ENCODE measurements at regions not wholly inside any gene's neighbourhood (a gene's known extent, or its start where the extent isn't known, plus 50 kb on each side); places are given as distances from the start of the nearest gene placed in this dataset.

DNA sequence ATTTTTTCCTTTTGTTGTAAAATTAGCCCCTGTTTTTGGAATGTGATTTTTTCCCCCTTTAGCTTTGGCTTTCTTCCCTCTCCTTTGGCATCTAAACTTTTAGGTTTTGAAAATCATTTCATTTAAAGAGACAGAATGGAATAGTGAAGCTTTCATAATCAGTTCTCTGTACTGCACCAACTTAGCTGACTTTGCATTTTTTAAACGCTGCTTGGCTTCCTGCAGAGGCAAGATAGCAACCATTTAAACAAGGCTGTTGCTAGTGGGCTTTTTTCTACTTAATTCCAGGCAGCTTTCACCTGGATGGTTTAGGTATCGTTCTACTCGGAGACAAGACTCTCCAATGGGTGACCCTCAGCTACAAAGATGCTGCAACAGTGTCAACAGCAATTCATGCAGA lies 267.9 kb upstream of the PKDCC start:
- H3K4me3 Mint-ChIP-seq: no peak overlapping the region
- peaks cover 8% of the 10 kb centered on the region for H3K9me3 Mint-ChIP-seq
- Histone ChIP-seq H4K20me1 (ENCODE audit: low read depth) (no peaks in the 10 kb centered on the region), H3K4me1 (no peaks in the 10 kb centered on the region), H3K36me3 (no peaks in the 10 kb centered on the region), H3K27me3 (no peaks in the 10 kb centered on the region), H3K79me2 (ENCODE audit: low read depth) (no peaks in the 10 kb centered on the region), H3K9me3 (ENCODE audit: low read depth) (no peaks in the 10 kb centered on the region), H3K4me3 (no peak overlapping the region), H3F3A (ENCODE audit: low read depth) (no peaks in the 10 kb centered on the region), H3K9ac (no peak overlapping the region), H3K4me2 (no peak overlapping the region), H3K27ac (no peak overlapping the region), H2AFZ (replicated peaks) (no peak overlapping the region)
- H3K36me3 Mint-ChIP-seq: no peaks in the 10 kb centered on the region
- no peak for TF ChIP-seq EZH2phosphoT487 (IDR thresholded peaks at IDR 0.05)
- no peak for TF ChIP-seq EZH2 (IDR thresholded peaks at IDR 0.05)
- TF ChIP-seq, protein P1, sequence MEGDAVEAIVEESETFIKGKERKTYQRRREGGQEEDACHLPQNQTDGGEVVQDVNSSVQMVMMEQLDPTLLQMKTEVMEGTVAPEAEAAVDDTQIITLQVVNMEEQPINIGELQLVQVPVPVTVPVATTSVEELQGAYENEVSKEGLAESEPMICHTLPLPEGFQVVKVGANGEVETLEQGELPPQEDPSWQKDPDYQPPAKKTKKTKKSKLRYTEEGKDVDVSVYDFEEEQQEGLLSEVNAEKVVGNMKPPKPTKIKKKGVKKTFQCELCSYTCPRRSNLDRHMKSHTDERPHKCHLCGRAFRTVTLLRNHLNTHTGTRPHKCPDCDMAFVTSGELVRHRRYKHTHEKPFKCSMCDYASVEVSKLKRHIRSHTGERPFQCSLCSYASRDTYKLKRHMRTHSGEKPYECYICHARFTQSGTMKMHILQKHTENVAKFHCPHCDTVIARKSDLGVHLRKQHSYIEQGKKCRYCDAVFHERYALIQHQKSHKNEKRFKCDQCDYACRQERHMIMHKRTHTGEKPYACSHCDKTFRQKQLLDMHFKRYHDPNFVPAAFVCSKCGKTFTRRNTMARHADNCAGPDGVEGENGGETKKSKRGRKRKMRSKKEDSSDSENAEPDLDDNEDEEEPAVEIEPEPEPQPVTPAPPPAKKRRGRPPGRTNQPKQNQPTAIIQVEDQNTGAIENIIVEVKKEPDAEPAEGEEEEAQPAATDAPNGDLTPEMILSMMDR (IDR thresholded peaks at IDR 0.05): no peak
- no peaks in the 10 kb centered on the region for H3K27me3 Mint-ChIP-seq (ENCODE audit: insufficient read depth, low read depth)
- H3K4me1 Mint-ChIP-seq: peaks cover 24% of the 10 kb centered on the region
- no peak for DNase-seq (ENCODE audit: low spot score)
- peak overlapping the region; percentile 81 for H3K27ac Mint-ChIP-seq

DNA sequence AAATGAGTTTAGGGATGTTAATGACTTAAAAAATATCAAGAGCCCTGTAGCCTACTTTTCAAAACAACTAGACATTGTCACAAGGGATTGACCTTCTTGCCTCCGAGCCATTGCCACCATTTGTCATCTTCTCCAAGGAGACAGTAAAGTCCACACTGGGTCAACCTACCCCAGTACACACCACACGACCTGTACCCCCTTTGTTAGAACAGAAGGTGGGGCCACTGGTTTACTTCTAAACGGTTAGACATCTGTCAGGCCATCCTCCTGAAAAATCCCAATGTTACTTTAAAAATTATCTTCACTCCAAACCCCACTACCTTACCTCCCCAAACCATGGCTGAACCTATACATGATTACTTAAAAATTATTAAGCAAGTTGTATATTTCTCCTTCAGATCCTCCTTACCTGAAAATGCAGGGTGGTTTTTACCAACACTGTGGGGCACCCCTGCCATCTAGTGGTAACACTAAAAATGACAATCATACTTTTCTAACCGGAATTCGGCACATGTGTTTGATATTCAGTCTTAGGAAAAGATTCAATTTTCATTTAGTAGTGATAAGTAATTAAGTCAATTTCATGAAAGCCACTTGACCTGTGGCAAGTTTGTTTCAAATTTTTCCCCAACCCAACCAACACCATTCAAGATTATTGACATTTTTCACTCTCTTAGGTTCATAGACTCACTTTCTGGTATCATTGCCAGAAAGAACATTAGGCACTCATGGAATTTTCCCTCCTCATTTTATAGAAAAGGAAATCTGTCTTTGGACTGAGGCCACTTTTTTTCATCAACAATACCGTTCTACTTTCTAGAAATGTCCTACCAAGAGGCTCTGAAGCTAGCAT lies 265.3 kb upstream of the PKDCC start:
- Histone ChIP-seq H4K20me1 (ENCODE audit: low read depth) (no peaks in the 10 kb centered on the region), H3F3A (ENCODE audit: low read depth) (no peaks in the 10 kb centered on the region), H3K9ac (no peak overlapping the region), H3K27ac (no peak overlapping the region), H3K4me3 (no peak overlapping the region), H3K9me3 (ENCODE audit: low read depth) (no peaks in the 10 kb centered on the region), H3K27me3 (no peaks in the 10 kb centered on the region), H2AFZ (replicated peaks) (no peak overlapping the region), H3K79me2 (ENCODE audit: low read depth) (no peaks in the 10 kb centered on the region), H3K36me3 (no peaks in the 10 kb centered on the region), H3K4me1 (no peaks in the 10 kb centered on the region), H3K4me2 (no peak overlapping the region)
- Mint-ChIP-seq H3K27ac (no peak overlapping the region), H3K4me1 (peaks cover 24% of the 10 kb centered on the region), H3K9me3 (no peaks in the 10 kb centered on the region), H3K4me3 (no peak overlapping the region), H3K36me3 (no peaks in the 10 kb centered on the region), H3K27me3 (ENCODE audit: insufficient read depth, low read depth) (peaks cover 3% of the 10 kb centered on the region)
- DNase-seq (ENCODE audit: low spot score): peak; percentile 42
- TF ChIP-seq, protein P1 (IDR thresholded peaks at IDR 0.05): peak; percentile 95
- TF ChIP-seq EZH2phosphoT487 (IDR thresholded peaks at IDR 0.05): no peak
- no peak for TF ChIP-seq EZH2 (IDR thresholded peaks at IDR 0.05)

- Histone ChIP-seq H3K27me3 (no peaks in the 10 kb centered on the region), H3K27ac (no peak overlapping the region), H3K79me2 (ENCODE audit: low read depth) (no peaks in the 10 kb centered on the region), H3K9me3 (ENCODE audit: low read depth) (no peaks in the 10 kb centered on the region), H3K9ac (no peak overlapping the region), H2AFZ (replicated peaks) (no peak overlapping the region), H3F3A (ENCODE audit: low read depth) (no peaks in the 10 kb centered on the region), H4K20me1 (ENCODE audit: low read depth) (no peaks in the 10 kb centered on the region), H3K4me2 (no peak overlapping the region), H3K36me3 (no peaks in the 10 kb centered on the region), H3K4me1 (no peaks in the 10 kb centered on the region), H3K4me3 (no peak overlapping the region)
- no peak overlapping the region for H3K4me3 Mint-ChIP-seq
- DNase-seq (ENCODE audit: low spot score): no peak
- peaks cover 18% of the 10 kb centered on the region for H3K4me1 Mint-ChIP-seq
- H3K36me3 Mint-ChIP-seq: no peaks in the 10 kb centered on the region
- TF ChIP-seq, protein P1 (IDR thresholded peaks at IDR 0.05): no peak
- TF ChIP-seq EZH2phosphoT487 (IDR thresholded peaks at IDR 0.05): no peak
- TF ChIP-seq EZH2 (IDR thresholded peaks at IDR 0.05): no peak
- H3K27ac Mint-ChIP-seq: no peak overlapping the region
- no peaks in the 10 kb centered on the region for H3K9me3 Mint-ChIP-seq
- H3K27me3 Mint-ChIP-seq (ENCODE audit: insufficient read depth, low read depth): peaks cover 7% of the 10 kb centered on the region
These were observed 263.3 kb upstream of the PKDCC start for GRCh38 chr2:41784496-41784895.

All from neural progenitor cell (in vitro differentiated cells).